ENCODE measurements at regions not wholly inside any gene's neighbourhood (a gene's known extent, or its start where the extent isn't known, plus 50 kb on each side); places are given as distances from the start of the nearest gene placed in this dataset.

DNA sequence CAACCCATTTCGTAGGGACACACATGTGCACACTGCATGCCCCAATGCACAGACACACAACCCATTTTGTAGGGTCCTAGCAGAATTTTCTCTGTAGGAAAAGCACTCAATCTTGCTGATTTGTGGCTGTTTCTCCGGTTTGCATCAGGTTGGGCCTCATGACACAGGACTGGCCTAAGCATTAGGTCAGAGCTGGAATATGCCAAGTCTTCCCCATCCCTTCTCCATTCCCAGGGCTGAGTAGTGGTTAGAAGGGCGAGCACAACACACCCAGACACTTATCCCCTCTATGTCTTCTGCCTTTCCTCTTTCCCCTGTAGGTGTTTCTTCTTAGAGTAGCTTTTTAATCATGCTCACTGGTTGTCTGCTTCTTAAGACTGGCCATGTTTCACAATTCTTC is 295.9 kb downstream of the SOX11 start:
- no peak overlapping the region for H3K9ac ChIP-seq (ENCODE audit: low read depth in 1 of 3, low read length in 3 of 3)
- no peak overlapping the region for H3K4me3 ChIP-seq (ENCODE audit: low read length in 3 of 3)
- H3K27ac ChIP-seq (ENCODE audit: low read depth, low read length) = no peak overlapping the region
- no peaks in the 10 kb centered on the region for H3K4me1 ChIP-seq (ENCODE audit: control insufficient read depth in 3 of 3, insufficient read depth in 3 of 3, low read length in 3 of 3)
- H3K36me3 ChIP-seq (ENCODE audit: control insufficient read depth in 3 of 3, insufficient read depth in 3 of 3, low read length in 3 of 3) = no peaks in the 10 kb centered on the region
- H3K27me3 ChIP-seq (ENCODE audit: control insufficient read depth in 3 of 3, insufficient read depth in 3 of 3, low read length in 3 of 3) = peaks cover 4 to 16% (median 11%) of the 10 kb centered on the region in 3 donors
- no peaks in the 10 kb centered on the region for H3K9me3 ChIP-seq (ENCODE audit: control insufficient read depth in 3 of 3, low read length in 3 of 3)

DNA sequence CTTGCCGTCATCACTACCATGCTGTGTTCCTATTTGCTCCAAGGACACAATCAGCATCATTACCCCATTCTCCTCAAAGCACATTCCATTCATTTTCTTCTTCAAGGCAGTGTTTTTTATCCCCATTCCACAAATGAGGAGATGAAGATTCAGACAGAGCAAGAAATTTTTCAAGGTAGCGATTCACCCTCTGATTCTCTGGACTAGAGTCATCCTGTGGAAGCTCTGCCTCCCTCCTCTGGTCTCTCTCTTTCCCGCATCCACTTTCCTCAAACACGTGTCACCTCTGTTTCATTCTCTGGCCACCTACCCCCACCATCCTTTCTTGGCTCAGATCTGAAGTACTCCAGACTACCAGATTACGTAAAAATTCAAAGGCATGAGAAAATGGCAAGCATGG is 297.9 kb downstream of the SOX11 start:
- Histone ChIP-seq H3K36me3 (ENCODE audit: control insufficient read depth in 3 of 3, insufficient read depth in 3 of 3, low read length in 3 of 3) (no peaks in the 10 kb centered on the region), H3K9me3 (ENCODE audit: control insufficient read depth in 3 of 3, low read length in 3 of 3) (no peaks in the 10 kb centered on the region), H3K4me1 (ENCODE audit: control insufficient read depth in 3 of 3, insufficient read depth in 3 of 3, low read length in 3 of 3) (no peaks in the 10 kb centered on the region), H3K27ac (ENCODE audit: low read depth, low read length) (no peak overlapping the region), H3K27me3 (ENCODE audit: control insufficient read depth in 3 of 3, insufficient read depth in 3 of 3, low read length in 3 of 3) (peaks cover 0 to 7% (median 4%) of the 10 kb centered on the region in 3 donors), H3K9ac (ENCODE audit: low read depth in 1 of 3, low read length in 3 of 3) (no peak overlapping the region), H3K4me3 (ENCODE audit: low read length in 3 of 3) (no peak overlapping the region)

DNA sequence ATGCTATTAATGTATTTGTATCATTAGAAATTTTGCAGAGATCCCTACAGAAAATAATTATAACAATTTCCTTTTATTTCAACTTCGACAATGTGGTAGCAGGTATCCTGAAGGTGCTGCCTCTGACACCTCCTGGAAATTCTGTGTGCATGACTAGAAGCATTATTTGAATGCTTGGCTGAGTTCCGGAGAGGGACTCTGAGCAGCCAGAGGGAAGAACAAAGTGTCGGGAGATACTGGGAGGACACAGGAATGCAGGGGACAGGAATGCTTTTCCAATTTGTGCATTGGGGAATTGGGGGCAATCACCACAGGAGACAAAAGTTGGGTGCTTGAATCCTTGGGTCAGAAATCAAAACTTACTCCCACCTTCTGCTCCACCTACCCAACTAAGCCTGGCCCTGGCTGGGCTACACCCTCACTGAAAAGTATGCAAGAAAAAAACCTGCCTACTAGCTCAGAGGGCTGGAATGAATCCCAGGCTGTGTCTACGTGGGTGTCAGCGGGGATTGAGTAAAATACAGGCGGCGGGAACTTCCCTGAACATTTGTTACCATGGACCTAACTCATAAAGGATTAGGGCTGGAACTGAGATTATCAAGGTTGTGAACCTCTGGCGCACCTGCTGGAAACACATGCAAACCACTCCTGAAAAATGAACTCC is 299.3 kb downstream of the SOX11 start:
- Histone ChIP-seq H3K9ac (ENCODE audit: low read depth in 1 of 3, low read length in 3 of 3) (no peak overlapping the region), H3K9me3 (ENCODE audit: control insufficient read depth in 3 of 3, low read length in 3 of 3) (no peaks in the 10 kb centered on the region), H3K27ac (ENCODE audit: low read depth, low read length) (no peak overlapping the region), H3K27me3 (ENCODE audit: control insufficient read depth in 3 of 3, insufficient read depth in 3 of 3, low read length in 3 of 3) (peaks cover 0 to 4% (median 0%) of the 10 kb centered on the region in 3 donors), H3K36me3 (ENCODE audit: control insufficient read depth in 3 of 3, insufficient read depth in 3 of 3, low read length in 3 of 3) (no peaks in the 10 kb centered on the region), H3K4me1 (ENCODE audit: control insufficient read depth in 3 of 3, insufficient read depth in 3 of 3, low read length in 3 of 3) (no peaks in the 10 kb centered on the region), H3K4me3 (ENCODE audit: low read length in 3 of 3) (no peak overlapping the region)

DNA sequence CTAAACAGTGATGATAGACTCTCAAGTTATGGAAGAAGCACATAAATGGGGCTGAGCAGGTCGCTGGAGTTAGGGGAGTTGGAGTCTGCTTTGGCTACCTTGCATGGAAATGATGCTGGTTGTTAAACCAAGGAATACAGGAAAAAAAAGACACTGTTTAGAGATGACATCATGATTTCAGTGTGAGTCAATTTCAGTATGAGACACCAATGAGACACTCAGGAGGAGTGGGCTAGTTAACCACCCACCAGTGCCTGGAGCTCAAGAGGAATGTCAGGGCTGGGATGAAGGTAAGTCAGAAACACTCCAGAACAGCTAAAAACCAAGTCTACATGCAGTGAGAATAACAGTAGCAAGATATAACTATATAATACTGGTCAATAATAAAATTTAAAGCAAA is 303.6 kb downstream of the SOX11 start:
- Histone ChIP-seq H3K27me3 (ENCODE audit: control insufficient read depth in 3 of 3, insufficient read depth in 3 of 3, low read length in 3 of 3) (peaks cover 0 to 4% (median 0%) of the 10 kb centered on the region in 3 donors), H3K4me3 (ENCODE audit: low read length in 3 of 3) (no peak overlapping the region), H3K36me3 (ENCODE audit: control insufficient read depth in 3 of 3, insufficient read depth in 3 of 3, low read length in 3 of 3) (no peaks in the 10 kb centered on the region), H3K4me1 (ENCODE audit: control insufficient read depth in 3 of 3, insufficient read depth in 3 of 3, low read length in 3 of 3) (no peaks in the 10 kb centered on the region), H3K9ac (ENCODE audit: low read depth in 1 of 3, low read length in 3 of 3) (no peak overlapping the region), H3K27ac (ENCODE audit: low read depth, low read length) (no peak overlapping the region), H3K9me3 (ENCODE audit: control insufficient read depth in 3 of 3, low read length in 3 of 3) (no peaks in the 10 kb centered on the region)

DNA sequence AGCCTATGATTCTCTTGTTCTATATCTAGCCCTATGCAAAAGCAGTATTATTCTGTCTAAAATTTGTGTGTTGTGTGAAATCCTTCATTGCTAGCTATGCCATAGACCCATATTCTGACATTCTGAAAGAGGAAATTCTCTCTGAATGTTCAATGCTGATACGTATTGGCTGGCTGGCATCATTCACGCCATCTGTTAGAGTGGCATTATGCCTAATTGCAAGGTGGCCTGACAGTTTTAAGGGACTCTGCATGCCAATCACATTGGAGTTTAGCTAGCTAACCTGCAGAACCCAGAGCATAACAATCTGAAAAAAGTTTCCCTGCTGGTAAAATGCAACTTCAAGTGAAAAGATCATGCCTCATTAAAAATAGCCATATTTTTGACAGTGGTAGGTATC is 316.0 kb downstream of the SOX11 start:
- no peaks in the 10 kb centered on the region for H3K9me3 ChIP-seq (ENCODE audit: control insufficient read depth in 3 of 3, low read length in 3 of 3)
- no peak overlapping the region for H3K27ac ChIP-seq (ENCODE audit: low read depth, low read length)
- no peak overlapping the region for H3K4me3 ChIP-seq (ENCODE audit: low read length in 3 of 3)
- no peaks in the 10 kb centered on the region for H3K4me1 ChIP-seq (ENCODE audit: control insufficient read depth in 3 of 3, insufficient read depth in 3 of 3, low read length in 3 of 3)
- no peaks in the 10 kb centered on the region for H3K27me3 ChIP-seq (ENCODE audit: control insufficient read depth in 3 of 3, insufficient read depth in 3 of 3, low read length in 3 of 3)
- no peaks in the 10 kb centered on the region for H3K36me3 ChIP-seq (ENCODE audit: control insufficient read depth in 3 of 3, insufficient read depth in 3 of 3, low read length in 3 of 3)
- no peak overlapping the region for H3K9ac ChIP-seq (ENCODE audit: low read depth in 1 of 3, low read length in 3 of 3)

DNA sequence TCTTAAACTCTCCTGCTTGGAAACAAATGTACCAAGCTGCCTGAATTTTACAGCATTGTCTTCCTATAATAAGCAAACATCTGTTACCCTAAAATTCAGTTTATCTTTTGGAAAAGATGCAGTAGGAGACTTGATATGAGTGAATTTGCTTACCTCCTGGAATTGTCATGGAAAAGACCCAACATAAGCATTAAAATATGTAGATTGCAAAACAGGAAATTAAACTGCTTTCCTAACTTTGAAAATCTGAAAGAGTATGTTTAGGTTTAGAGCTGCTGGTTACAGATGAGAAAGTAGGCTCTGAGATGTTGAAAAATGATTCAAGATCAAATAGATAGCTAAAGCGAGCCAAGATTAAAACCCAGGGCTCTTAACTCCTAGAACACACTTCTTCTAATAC is 316.5 kb downstream of the SOX11 start:
- Histone ChIP-seq H3K4me3 (ENCODE audit: low read length in 3 of 3) (no peak overlapping the region), H3K27ac (ENCODE audit: low read depth, low read length) (no peak overlapping the region), H3K9me3 (ENCODE audit: control insufficient read depth in 3 of 3, low read length in 3 of 3) (no peaks in the 10 kb centered on the region), H3K36me3 (ENCODE audit: control insufficient read depth in 3 of 3, insufficient read depth in 3 of 3, low read length in 3 of 3) (no peaks in the 10 kb centered on the region), H3K4me1 (ENCODE audit: control insufficient read depth in 3 of 3, insufficient read depth in 3 of 3, low read length in 3 of 3) (no peaks in the 10 kb centered on the region), H3K9ac (ENCODE audit: low read depth in 1 of 3, low read length in 3 of 3) (no peak overlapping the region), H3K27me3 (ENCODE audit: control insufficient read depth in 3 of 3, insufficient read depth in 3 of 3, low read length in 3 of 3) (no peaks in the 10 kb centered on the region)

DNA sequence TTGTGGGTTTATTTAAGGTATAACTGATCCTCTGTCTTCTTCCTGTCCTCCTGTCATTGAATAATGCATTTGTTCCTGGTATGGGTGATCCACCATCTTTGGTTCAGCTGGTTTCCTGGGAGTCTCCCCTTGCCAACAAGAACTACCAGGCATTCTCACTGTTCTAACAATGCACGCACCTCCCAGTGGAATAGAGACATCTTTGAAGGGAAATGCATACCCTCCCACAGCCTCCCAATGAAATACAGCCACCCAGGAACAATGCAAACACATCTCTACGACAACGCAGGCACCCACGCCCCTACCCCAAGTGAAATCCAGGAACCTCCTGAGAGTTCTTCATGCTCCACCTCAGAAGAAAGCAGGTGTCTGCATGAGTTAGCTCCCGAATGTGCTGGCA is 318.0 kb downstream of the SOX11 start:
- no peak overlapping the region for H3K4me3 ChIP-seq (ENCODE audit: low read length in 3 of 3)
- no peak overlapping the region for H3K27ac ChIP-seq (ENCODE audit: low read depth, low read length)
- H3K9ac ChIP-seq (ENCODE audit: low read depth in 1 of 3, low read length in 3 of 3) = no peak overlapping the region
- no peaks in the 10 kb centered on the region for H3K9me3 ChIP-seq (ENCODE audit: control insufficient read depth in 3 of 3, low read length in 3 of 3)
- no peaks in the 10 kb centered on the region for H3K36me3 ChIP-seq (ENCODE audit: control insufficient read depth in 3 of 3, insufficient read depth in 3 of 3, low read length in 3 of 3)
- no peaks in the 10 kb centered on the region for H3K27me3 ChIP-seq (ENCODE audit: control insufficient read depth in 3 of 3, insufficient read depth in 3 of 3, low read length in 3 of 3)
- no peaks in the 10 kb centered on the region for H3K4me1 ChIP-seq (ENCODE audit: control insufficient read depth in 3 of 3, insufficient read depth in 3 of 3, low read length in 3 of 3)

DNA sequence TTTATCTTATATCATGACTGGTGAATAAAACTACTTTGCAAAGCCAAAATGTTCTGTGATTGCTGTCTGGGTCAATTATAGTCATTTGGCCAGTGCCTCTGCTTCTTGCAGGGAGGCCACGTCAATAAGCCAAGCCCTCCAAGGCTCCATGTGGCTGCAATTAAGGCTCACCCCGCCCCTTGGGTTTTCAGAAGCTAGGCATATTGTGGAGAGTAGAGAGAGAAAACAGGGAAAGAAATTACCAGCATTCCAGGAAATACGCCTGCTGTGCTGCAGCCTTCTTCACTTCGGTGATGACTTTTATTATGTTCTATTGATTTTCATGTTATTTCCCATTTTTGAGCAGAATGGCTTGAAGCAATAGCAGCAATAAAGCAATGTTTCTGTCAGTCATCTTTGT is 319.7 kb downstream of the SOX11 start:
- no peaks in the 10 kb centered on the region for H3K9me3 ChIP-seq (ENCODE audit: control insufficient read depth in 3 of 3, low read length in 3 of 3)
- H3K9ac ChIP-seq (ENCODE audit: low read depth in 1 of 3, low read length in 3 of 3) = no peak overlapping the region
- H3K4me3 ChIP-seq (ENCODE audit: low read length in 3 of 3) = no peak overlapping the region
- no peaks in the 10 kb centered on the region for H3K4me1 ChIP-seq (ENCODE audit: control insufficient read depth in 3 of 3, insufficient read depth in 3 of 3, low read length in 3 of 3)
- H3K27me3 ChIP-seq (ENCODE audit: control insufficient read depth in 3 of 3, insufficient read depth in 3 of 3, low read length in 3 of 3) = no peaks in the 10 kb centered on the region
- H3K36me3 ChIP-seq (ENCODE audit: control insufficient read depth in 3 of 3, insufficient read depth in 3 of 3, low read length in 3 of 3) = no peaks in the 10 kb centered on the region
- H3K27ac ChIP-seq (ENCODE audit: low read depth, low read length) = no peak overlapping the region

GRCh38 chr2:6017736-6018286 is 325.6 kb downstream of the SOX11 start:
- Histone ChIP-seq H3K9ac (ENCODE audit: low read depth in 1 of 3, low read length in 3 of 3) (no peak overlapping the region), H3K27ac (ENCODE audit: low read depth, low read length) (no peak overlapping the region), H3K27me3 (ENCODE audit: control insufficient read depth in 3 of 3, insufficient read depth in 3 of 3, low read length in 3 of 3) (peaks cover 0 to 5% (median 0%) of the 10 kb centered on the region in 3 donors), H3K4me1 (ENCODE audit: control insufficient read depth in 3 of 3, insufficient read depth in 3 of 3, low read length in 3 of 3) (no peaks in the 10 kb centered on the region), H3K36me3 (ENCODE audit: control insufficient read depth in 3 of 3, insufficient read depth in 3 of 3, low read length in 3 of 3) (no peaks in the 10 kb centered on the region), H3K9me3 (ENCODE audit: control insufficient read depth in 3 of 3, low read length in 3 of 3) (no peaks in the 10 kb centered on the region), H3K4me3 (ENCODE audit: low read length in 3 of 3) (no peak overlapping the region)

DNA sequence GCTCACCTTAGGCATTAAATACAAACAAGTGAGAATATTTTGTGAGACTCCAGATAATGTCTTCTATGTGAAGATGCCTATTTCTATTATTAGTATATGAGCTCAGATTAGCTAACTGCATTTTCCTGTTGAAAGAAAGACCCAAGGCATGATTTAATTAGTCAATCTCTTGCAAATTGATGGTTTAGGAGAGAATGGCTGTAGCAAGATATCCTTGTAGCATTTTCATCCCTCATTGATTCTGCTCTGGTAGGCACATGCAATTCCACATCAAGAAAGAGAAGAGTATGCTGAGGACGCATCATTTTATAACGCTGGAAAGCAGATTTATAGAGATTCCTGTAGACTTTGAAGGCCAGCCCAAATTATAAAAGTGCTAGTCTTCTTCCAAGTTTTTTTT is 332.0 kb downstream of the SOX11 start:
- Histone ChIP-seq H3K9me3 (ENCODE audit: control insufficient read depth in 3 of 3, low read length in 3 of 3) (no peaks in the 10 kb centered on the region), H3K9ac (ENCODE audit: low read depth in 1 of 3, low read length in 3 of 3) (no peak overlapping the region), H3K4me3 (ENCODE audit: low read length in 3 of 3) (no peak overlapping the region), H3K4me1 (ENCODE audit: control insufficient read depth in 3 of 3, insufficient read depth in 3 of 3, low read length in 3 of 3) (no peaks in the 10 kb centered on the region), H3K36me3 (ENCODE audit: control insufficient read depth in 3 of 3, insufficient read depth in 3 of 3, low read length in 3 of 3) (no peaks in the 10 kb centered on the region), H3K27me3 (ENCODE audit: control insufficient read depth in 3 of 3, insufficient read depth in 3 of 3, low read length in 3 of 3) (no peaks in the 10 kb centered on the region), H3K27ac (ENCODE audit: low read depth, low read length) (no peak overlapping the region)

All from skeletal muscle tissue (tissue), 3 donors.